HepG2 (cell line): ENCODE measurements at regions not wholly inside any gene's neighbourhood (a gene's known extent, or its start where the extent isn't known, plus 50 kb on each side); places are given as distances from the start of the nearest gene placed in this dataset.

ENCODE experiments used
- ATAC-seq: fragments of 200-7000 bp; cut with Tn5 transposase; 3 replicates; pipeline ENCODE4 v1.9.1; 2020; ENCODE audit warnings: mild to moderate bottlenecking, moderate library complexity
- BruUV-seq: library from RNA; stranded (reverse); fragments of 400-500 nt; replicated peaks from 2 replicates; lab custom pipeline; 2021; lab: Mats Ljungman, UMichigan
- CTCF ChIA-PET: fragments of 300-600 bp; formaldehyde crosslinking; extraction: SDS; loops from one replicate; lab custom pipeline; 2021; ENCODE audit warnings: low total read pairs, inconsistent platforms, low intra/inter-chr PET ratio; lab: Yijun Ruan, JAX
- POLR2A ChIA-PET: fragments of 350-600 bp; sonication (Branson Sonifier 250); formaldehyde crosslinking; loops from one replicate; lab custom pipeline; 2020; ENCODE audit warnings: antibody characterized with exemption, inconsistent platforms; lab: Yijun Ruan, JAX
- DNase-seq: peaks from one replicate; pipeline ENCODE4 v3.0.0-alpha.2; 2015; ENCODE audit warnings: low spot score
- FAIRE-seq: peaks from 3 replicates; lab custom pipeline; 2011; peaks lifted over from hg19 to GRCh38; lab: Jason Lieb, UNC
- H2AFZ ChIP-seq: one replicate; pipeline ENCODE4 v1.6.1; 2011; ENCODE audit warnings: low read length, inconsistent platforms
- H3K27ac ChIP-seq: fragments of 300-600 bp; 3 replicates; pipeline ENCODE4 v1.8.0; 2011; ENCODE audit warnings: mixed run types, mild to moderate bottlenecking, mixed read lengths, low read length, inconsistent platforms; ENCODE audit not compliant: insufficient read depth; ENCODE audit errors: extremely low read length
- H3K27me3 ChIP-seq, 2 experiments: fragments of 200-600 bp in 1 of 2; 2 replicates in 1 of 2; 3 replicates in 1 of 2; pipeline versions ENCODE4 v1.6.0 to v1.8.0; 2011; ENCODE audit warnings: low read length in 2 of 2, mild to moderate bottlenecking in 2 of 2, moderate library complexity in 2 of 2, inconsistent platforms in 1 of 2; ENCODE audit not compliant: insufficient read depth in 2 of 2, control insufficient read depth in 1 of 2
- H3K36me3 ChIP-seq, 2 experiments: fragments of 200-600 bp in 1 of 2; replicated peaks in 1 of 2; 2 replicates in 1 of 2; 3 replicates in 1 of 2; pipeline versions ENCODE4 v1.5.1 to v1.8.0; 2011; ENCODE audit warnings: low read length in 2 of 2, inconsistent platforms in 1 of 2; ENCODE audit not compliant: insufficient read depth in 2 of 2, control insufficient read depth in 1 of 2
- H3K4me1 ChIP-seq: 2 replicates; pipeline ENCODE4 v1.5.1; 2012; ENCODE audit warnings: low read length, inconsistent platforms; ENCODE audit not compliant: insufficient read depth
- H3K4me2 ChIP-seq: 2 replicates; pipeline ENCODE4 v1.6.0; 2011; ENCODE audit warnings: low read depth, low read length, inconsistent platforms
- H3K4me3 ChIP-seq, 3 experiments: fragments of 200-600 bp in 1 of 3; sonication (generic), shearing (Covaris generic) in 1 of 3; replicated peaks in 1 of 3; 2 replicates each; pipeline ENCODE4 v1.5.1; 2011 to 2016; ENCODE audit warnings: low read length in 3 of 3, inconsistent platforms in 2 of 3, low read depth in 2 of 3, mild to moderate bottlenecking in 2 of 3, control low read depth in 1 of 3, mixed read lengths in 1 of 3; ENCODE audit not compliant: insufficient read depth in 1 of 3
- H3K79me2 ChIP-seq: one replicate; pipeline ENCODE4 v1.6.1; 2011; ENCODE audit warnings: low read length, inconsistent platforms; ENCODE audit not compliant: insufficient read depth
- H3K9ac ChIP-seq: 2 replicates; pipeline ENCODE4 v1.6.0; 2011; ENCODE audit warnings: mild to moderate bottlenecking, low read depth, low read length, inconsistent platforms; ENCODE audit not compliant: insufficient read depth
- H3K9me3 ChIP-seq: 2 replicates; pipeline ENCODE4 v1.5.1; 2012; ENCODE audit warnings: mild to moderate bottlenecking, low read length
- H4K20me1 ChIP-seq: 2 replicates; pipeline ENCODE4 v1.6.0; 2011; ENCODE audit warnings: inconsistent platforms, mild to moderate bottlenecking, low read length, moderate library complexity; ENCODE audit not compliant: insufficient read depth
- CAMTA2 ChIP-seq: sonication (generic); formaldehyde crosslinking; IDR thresholded peaks from 2 replicates; pipeline ENCODE4 v1.4.0; 2020; ENCODE audit warnings: mild to moderate bottlenecking, missing genetic modification reagents, borderline replicate concordance
- EEA1 ChIP-seq: sonication (generic); formaldehyde crosslinking; IDR thresholded peaks from 2 replicates; pipeline ENCODE4 v1.5.1; 2020; ENCODE audit warnings: mild to moderate bottlenecking, missing genetic modification reagents, borderline replicate concordance
- GATA4 ChIP-seq: sonication (generic); IDR thresholded peaks from 2 replicates; pipeline ENCODE4 v1.6.1; 2016; ENCODE audit warnings: antibody characterized with exemption, low read depth, borderline replicate concordance
- SP4 ChIP-seq: sonication (generic); formaldehyde crosslinking; IDR thresholded peaks from 2 replicates; pipeline ENCODE4 v1.8.1; 2023; ENCODE audit warnings: mild to moderate bottlenecking, missing genetic modification reagents
- STAG1 ChIP-seq: sonication (generic); formaldehyde crosslinking; IDR thresholded peaks from 2 replicates; pipeline ENCODE4 v1.4.0; 2020; ENCODE audit warnings: missing genetic modification reagents
- ZFP36 ChIP-seq: fragments of 150-350 bp; IDR thresholded peaks from 2 replicates; pipeline ENCODE4 v1.6.1; 2018; ENCODE audit warnings: borderline replicate concordance, low read length, low read depth; ENCODE audit not compliant: partially characterized antibody
- ZNF354B ChIP-seq: sonication (generic); formaldehyde crosslinking; IDR thresholded peaks from 2 replicates; pipeline ENCODE4 v1.8.0; 2022; ENCODE audit warnings: mild to moderate bottlenecking, missing genetic modification reagents
- ZNF660 ChIP-seq: sonication (generic); formaldehyde crosslinking; IDR thresholded peaks from 2 replicates; pipeline ENCODE4 v1.5.1; 2020; ENCODE audit warnings: mild to moderate bottlenecking, low read depth, missing genetic modification reagents, borderline replicate concordance
- WGBS: methylation state at CpG from one replicate; pipeline ENCODE4 v1.1.6; 2017; ENCODE audit warnings: low lambda C conversion rate; 5-methylcytosine and 5-hydroxymethylcytosine counted together
- in situ Hi-C: cut with HindIII; loops from 2 replicates; pipeline ENCODE4 v1.10.0; 2017; ENCODE audit warnings: low pct_unique_long_range_greater_than_20kb; ENCODE audit not compliant: extremely low pct_ligation_motif_present
- intact Hi-C: fragments of 100-400 bp; cut with micrococcal nuclease; formaldehyde crosslinking; loops from one replicate; pipeline ENCODE4 v1.10.0; 2022; ENCODE audit not compliant: unreplicated experiment
- TF ChIP-seq, protein P1 (sequence below): sonication (generic); formaldehyde crosslinking; IDR thresholded peaks from 2 replicates; pipeline ENCODE4 v1.5.0; 2020; ENCODE audit warnings: mild to moderate bottlenecking, missing genetic modification reagents, moderate library complexity
- TF ChIP-seq, protein P2 (sequence below): sonication (generic); formaldehyde crosslinking; IDR thresholded peaks from 2 replicates; pipeline ENCODE4 v1.4.0; 2020; ENCODE audit warnings: missing genetic modification reagents

- intact Hi-C loops = no loop called here
- no peaks in the 10 kb centered on the region for H3K79me2 ChIP-seq
- ATAC-seq = no peak
- in situ Hi-C loops = no loop called here
- H3K4me3 ChIP-seq = no peak overlapping the region
- FAIRE-seq = no peak
- H3K27ac ChIP-seq = no peak overlapping the region
- 10% methylated on average over 3 of the region's 3 CpGs for WGBS
- H2AFZ ChIP-seq = no peak overlapping the region
- H3K36me3 ChIP-seq = no peaks in the 10 kb centered on the region
- no peak overlapping the region for H3K4me2 ChIP-seq
- H3K9me3 ChIP-seq = no peaks in the 10 kb centered on the region
- no peak overlapping the region for H3K9ac ChIP-seq
- DNase-seq = no peak
- H3K27me3 ChIP-seq = peaks cover 0 to 25% of the 10 kb centered on the region in 2 experiments; a peak in 3 of 5 replicates
- no peaks in the 10 kb centered on the region for H4K20me1 ChIP-seq
- H3K4me1 ChIP-seq = no peaks in the 10 kb centered on the region
- ChIA-PET POLR2A (no interaction called here), CTCF (no interaction called here)
- no peak for TF ChIP-seq ZNF354B (CRISPR knock-in tag)
- no TSS peak for BruUV-seq
These were observed 338.9 kb downstream of the GADD45G start for GRCh38 chr9:89943728-89944127.

- FAIRE-seq = no peak
- H3K4me2 ChIP-seq = no peak overlapping the region
- no peak overlapping the region for H3K4me3 ChIP-seq
- H3K27ac ChIP-seq = no peak overlapping the region
- 4% methylated on average over 4 of the region's 4 CpGs for WGBS
- no peaks in the 10 kb centered on the region for H3K36me3 ChIP-seq
- intact Hi-C loops (loop anchor here (1.0 kb wide), 1 partner anchor 342 kb away; no protein-coding TSS in a partner anchor), in situ Hi-C loops (no loop called here)
- no peak overlapping the region for H3K9ac ChIP-seq
- POLR2A ChIA-PET = no interaction called here
- H3K79me2 ChIP-seq = no peaks in the 10 kb centered on the region
- no peaks in the 10 kb centered on the region for H3K9me3 ChIP-seq
- CTCF ChIA-PET = interaction anchor here (1.3 kb wide), 1 partner anchor 342 kb away, joined by 4 read pairs; no protein-coding TSS in a partner anchor
- peak; percentile 74 for ATAC-seq
- no peak for DNase-seq
- no peaks in the 10 kb centered on the region for H3K4me1 ChIP-seq
- no peaks in the 10 kb centered on the region for H4K20me1 ChIP-seq
- H2AFZ ChIP-seq = no peak overlapping the region
- BruUV-seq = no TSS peak
- peaks cover 0 to 11% of the 10 kb centered on the region in 2 experiments; a peak in 3 of 5 replicates for H3K27me3 ChIP-seq
- TF ChIP-seq, protein P1, sequence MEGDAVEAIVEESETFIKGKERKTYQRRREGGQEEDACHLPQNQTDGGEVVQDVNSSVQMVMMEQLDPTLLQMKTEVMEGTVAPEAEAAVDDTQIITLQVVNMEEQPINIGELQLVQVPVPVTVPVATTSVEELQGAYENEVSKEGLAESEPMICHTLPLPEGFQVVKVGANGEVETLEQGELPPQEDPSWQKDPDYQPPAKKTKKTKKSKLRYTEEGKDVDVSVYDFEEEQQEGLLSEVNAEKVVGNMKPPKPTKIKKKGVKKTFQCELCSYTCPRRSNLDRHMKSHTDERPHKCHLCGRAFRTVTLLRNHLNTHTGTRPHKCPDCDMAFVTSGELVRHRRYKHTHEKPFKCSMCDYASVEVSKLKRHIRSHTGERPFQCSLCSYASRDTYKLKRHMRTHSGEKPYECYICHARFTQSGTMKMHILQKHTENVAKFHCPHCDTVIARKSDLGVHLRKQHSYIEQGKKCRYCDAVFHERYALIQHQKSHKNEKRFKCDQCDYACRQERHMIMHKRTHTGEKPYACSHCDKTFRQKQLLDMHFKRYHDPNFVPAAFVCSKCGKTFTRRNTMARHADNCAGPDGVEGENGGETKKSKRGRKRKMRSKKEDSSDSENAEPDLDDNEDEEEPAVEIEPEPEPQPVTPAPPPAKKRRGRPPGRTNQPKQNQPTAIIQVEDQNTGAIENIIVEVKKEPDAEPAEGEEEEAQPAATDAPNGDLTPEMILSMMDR (CRISPR knock-in tag) = peak; percentile 30; the same call in 1 of the 2 replicates
- TF ChIP-seq CAMTA2 (CRISPR knock-in tag) (no peak), STAG1 (CRISPR knock-in tag) (peak; percentile 61), ZNF660 (no peak), SP4 (no peak), GATA4 (no peak), EEA1 (no peak), ZFP36 (no peak)
- TF ChIP-seq, protein P2, sequence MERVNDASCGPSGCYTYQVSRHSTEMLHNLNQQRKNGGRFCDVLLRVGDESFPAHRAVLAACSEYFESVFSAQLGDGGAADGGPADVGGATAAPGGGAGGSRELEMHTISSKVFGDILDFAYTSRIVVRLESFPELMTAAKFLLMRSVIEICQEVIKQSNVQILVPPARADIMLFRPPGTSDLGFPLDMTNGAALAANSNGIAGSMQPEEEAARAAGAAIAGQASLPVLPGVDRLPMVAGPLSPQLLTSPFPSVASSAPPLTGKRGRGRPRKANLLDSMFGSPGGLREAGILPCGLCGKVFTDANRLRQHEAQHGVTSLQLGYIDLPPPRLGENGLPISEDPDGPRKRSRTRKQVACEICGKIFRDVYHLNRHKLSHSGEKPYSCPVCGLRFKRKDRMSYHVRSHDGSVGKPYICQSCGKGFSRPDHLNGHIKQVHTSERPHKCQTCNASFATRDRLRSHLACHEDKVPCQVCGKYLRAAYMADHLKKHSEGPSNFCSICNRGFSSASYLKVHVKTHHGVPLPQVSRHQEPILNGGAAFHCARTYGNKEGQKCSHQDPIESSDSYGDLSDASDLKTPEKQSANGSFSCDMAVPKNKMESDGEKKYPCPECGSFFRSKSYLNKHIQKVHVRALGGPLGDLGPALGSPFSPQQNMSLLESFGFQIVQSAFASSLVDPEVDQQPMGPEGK (CRISPR knock-in tag) = no peak
These were observed 340.3 kb downstream of the GADD45G start for GRCh38 chr9:89945133-89945532.
